ENCODE measurements at regions not wholly inside any gene's neighbourhood (a gene's known extent, or its start where the extent isn't known, plus 50 kb on each side); places are given as distances from the start of the nearest gene placed in this dataset.
"Not testable (repeated sequence)": the region's sequence is repeated elsewhere in the genome, so short reads cannot be mapped to it uniquely, and the experiment has no call there.

- no peaks in the 10 kb centered on the region for H3K79me2 ChIP-seq (ENCODE audit: low read length)
- H3K27ac ChIP-seq (ENCODE audit: low read length), result no peak overlapping the region
- ATAC-seq (no peak), DNase-seq (no peak)
- ChIA-PET CTCF (no interaction called here), POLR2A (ENCODE audit: unreplicated experiment) (no interaction called here)
- H3K36me3 ChIP-seq (ENCODE audit: low read depth, low read length), result no peaks in the 10 kb centered on the region
- H4K20me1 ChIP-seq (ENCODE audit: low read length), result no peaks in the 10 kb centered on the region
- H3K9me3 ChIP-seq (ENCODE audit: low read length), result no peaks in the 10 kb centered on the region
- BruUV-seq (replicated peaks), result no TSS peak
- H3K4me2 ChIP-seq (ENCODE audit: low read length), result no peak overlapping the region
- H3K9me2 ChIP-seq (replicated peaks; ENCODE audit: low read length), result no peaks in the 10 kb centered on the region
- H3K9ac ChIP-seq (ENCODE audit: low read length), result no peak overlapping the region
- no peaks in the 10 kb centered on the region for H3F3A ChIP-seq (ENCODE audit: low read length, unreplicated experiment)
- TF ChIP-seq EZH2phosphoT487 (IDR thresholded peaks at IDR 0.05; ENCODE audit: borderline replicate concordance, low read length) (no peak), CTCF (conservative IDR thresholded peaks at IDR 0.05; ENCODE audit: low read depth, low read length) (no peak), EZH2 (IDR thresholded peaks at IDR 0.05; ENCODE audit: low read length, unreplicated experiment) (no peak)
- H3K4me3 ChIP-seq (ENCODE audit: low read length), result no peak overlapping the region
- H3K4me1 ChIP-seq (ENCODE audit: insufficient read depth, low read length), result no peaks in the 10 kb centered on the region
- intact Hi-C loops (cut with micrococcal nuclease), result no loop called here
- no peaks in the 10 kb centered on the region for H3K27me3 ChIP-seq (ENCODE audit: low read length)
- no peak overlapping the region for H2AFZ ChIP-seq (ENCODE audit: low read length)
These were observed 429.4 kb upstream of the AKR1E2 start for GRCh38 chr10:4396401-4397283.

DNA sequence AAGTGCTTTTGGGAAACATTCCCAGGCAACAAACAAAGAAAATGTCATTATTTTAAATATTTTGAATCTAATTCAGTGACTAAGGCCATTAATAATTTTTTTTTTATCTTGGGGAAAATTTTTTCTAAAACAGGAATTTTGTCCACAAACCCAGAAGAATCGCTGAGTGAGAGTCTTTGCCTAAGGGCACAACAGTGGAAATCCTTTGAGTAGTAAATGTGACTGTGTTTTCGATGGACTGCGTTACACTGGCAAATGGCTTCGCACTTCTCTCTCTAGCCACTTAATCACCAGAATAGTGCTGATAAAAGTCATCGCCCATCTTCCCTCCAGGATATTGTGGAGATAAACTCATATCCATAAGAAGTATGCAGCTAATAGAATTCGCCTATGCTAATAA is 430.3 kb upstream of the AKR1E2 start:
- Histone ChIP-seq H3K9me2 (replicated peaks; ENCODE audit: low read length) (no peaks in the 10 kb centered on the region), H3K4me3 (ENCODE audit: low read length) (no peak overlapping the region), H3K27ac (ENCODE audit: low read length) (no peak overlapping the region), H3F3A (ENCODE audit: low read length, unreplicated experiment) (no peaks in the 10 kb centered on the region), H3K36me3 (ENCODE audit: low read depth, low read length) (no peaks in the 10 kb centered on the region), H3K9me3 (ENCODE audit: low read length) (no peaks in the 10 kb centered on the region), H2AFZ (ENCODE audit: low read length) (no peak overlapping the region), H4K20me1 (ENCODE audit: low read length) (no peaks in the 10 kb centered on the region), H3K79me2 (ENCODE audit: low read length) (no peaks in the 10 kb centered on the region), H3K4me1 (ENCODE audit: insufficient read depth, low read length) (no peaks in the 10 kb centered on the region), H3K9ac (ENCODE audit: low read length) (no peak overlapping the region), H3K27me3 (ENCODE audit: low read length) (no peaks in the 10 kb centered on the region), H3K4me2 (ENCODE audit: low read length) (no peak overlapping the region)
- no TSS peak for BruUV-seq (replicated peaks)
- ATAC-seq (no peak), DNase-seq (no peak)
- ChIA-PET CTCF (no interaction called here), POLR2A (ENCODE audit: unreplicated experiment) (no interaction called here)
- TF ChIP-seq CTCF (conservative IDR thresholded peaks at IDR 0.05; ENCODE audit: low read depth, low read length), result no peak
- TF ChIP-seq EZH2 (IDR thresholded peaks at IDR 0.05; ENCODE audit: low read length, unreplicated experiment), result no peak
- no peak for TF ChIP-seq EZH2phosphoT487 (IDR thresholded peaks at IDR 0.05; ENCODE audit: borderline replicate concordance, low read length)
- intact Hi-C loops (cut with micrococcal nuclease), result no loop called here

- H3K4me3 ChIP-seq (ENCODE audit: low read length); H3K4me1 ChIP-seq (ENCODE audit: insufficient read depth, low read length); H3K36me3 ChIP-seq (ENCODE audit: low read depth, low read length); DNase-seq; POLR2A ChIA-PET (ENCODE audit: unreplicated experiment); H3K27me3 ChIP-seq (ENCODE audit: low read length); H3F3A ChIP-seq (ENCODE audit: low read length, unreplicated experiment); ATAC-seq; H3K79me2 ChIP-seq (ENCODE audit: low read length); intact Hi-C loops (cut with micrococcal nuclease); H3K27ac ChIP-seq (ENCODE audit: low read length); CTCF ChIA-PET; H4K20me1 ChIP-seq (ENCODE audit: low read length); BruUV-seq (replicated peaks); H3K9me3 ChIP-seq (ENCODE audit: low read length); H3K9me2 ChIP-seq (replicated peaks; ENCODE audit: low read length); H3K4me2 ChIP-seq (ENCODE audit: low read length); H2AFZ ChIP-seq (ENCODE audit: low read length); H3K9ac ChIP-seq (ENCODE audit: low read length): not testable (repeated sequence)
These were observed 431.6 kb upstream of the AKR1E2 start for GRCh38 chr10:4394455-4394854.

Measured in PC-3 (cell line).